Dedifferentiated amniotic fluid mesenchymal stem cell (primary cell): ENCODE measurements at regions not wholly inside any gene's neighbourhood (a gene's known extent, or its start where the extent isn't known, plus 50 kb on each side); places are given as distances from the start of the nearest gene placed in this dataset.

ENCODE experiments used
- DNase-seq: peaks from one replicate; pipeline ENCODE4 v3.0.0-alpha.2; 2016; ENCODE audit errors: extremely low spot score

GRCh38 chr4:13316354-13316753 is 167.8 kb downstream of the RAB28 start:
- no peak for DNase-seq

GRCh38 chr4:13313856-13314255 is 170.3 kb downstream of the RAB28 start:
- DNase-seq = no peak

- no peak for DNase-seq
Observed at GRCh38 chr4:13312264-13312663, 171.9 kb downstream of the RAB28 start.

DNA sequence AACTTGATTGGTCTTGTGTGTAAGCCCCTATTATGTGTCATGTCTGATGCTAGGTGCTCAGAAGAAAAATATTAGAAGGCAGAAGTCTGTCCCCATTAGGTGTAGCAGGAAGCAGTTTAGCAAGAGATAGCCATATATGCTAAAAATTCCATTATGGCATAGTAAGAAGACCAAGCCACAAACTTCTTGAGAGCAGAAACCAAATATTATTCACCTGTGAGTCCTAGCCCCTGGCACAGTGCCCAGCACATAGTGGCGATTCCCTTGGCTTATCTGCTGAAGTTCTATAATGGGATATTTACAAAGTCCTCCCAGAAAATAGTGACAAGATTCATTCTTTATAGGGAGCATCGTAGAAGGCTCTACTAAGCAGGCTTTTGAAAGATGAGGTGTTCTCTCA is 174.4 kb downstream of the RAB28 start:
- no peak for DNase-seq

GRCh38 chr4:13306356-13306755 is 177.8 kb downstream of the RAB28 start:
- DNase-seq = no peak

- DNase-seq = no peak
Observed at GRCh38 chr4:13302876-13303275, 181.3 kb downstream of the RAB28 start.

DNA sequence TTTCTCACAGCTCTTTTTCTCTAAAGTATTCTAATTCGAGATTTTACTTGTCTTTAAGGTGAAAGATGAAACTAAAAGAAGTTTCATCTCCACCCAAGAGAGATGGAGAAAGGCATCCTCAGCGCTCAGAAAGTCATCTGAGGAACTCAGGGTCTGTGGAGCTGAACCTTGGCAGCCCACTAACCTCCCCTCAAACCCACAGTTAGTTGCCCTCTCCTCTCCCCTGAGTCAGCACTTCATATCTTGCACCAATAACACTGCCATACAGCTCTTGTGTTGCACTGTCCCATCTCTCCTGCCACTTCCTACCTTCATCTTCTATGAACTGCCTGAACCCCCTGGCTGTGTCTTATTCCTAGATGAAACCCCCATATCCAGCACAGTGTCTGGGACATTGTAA is 184.8 kb downstream of the RAB28 start:
- DNase-seq = no peak

DNA sequence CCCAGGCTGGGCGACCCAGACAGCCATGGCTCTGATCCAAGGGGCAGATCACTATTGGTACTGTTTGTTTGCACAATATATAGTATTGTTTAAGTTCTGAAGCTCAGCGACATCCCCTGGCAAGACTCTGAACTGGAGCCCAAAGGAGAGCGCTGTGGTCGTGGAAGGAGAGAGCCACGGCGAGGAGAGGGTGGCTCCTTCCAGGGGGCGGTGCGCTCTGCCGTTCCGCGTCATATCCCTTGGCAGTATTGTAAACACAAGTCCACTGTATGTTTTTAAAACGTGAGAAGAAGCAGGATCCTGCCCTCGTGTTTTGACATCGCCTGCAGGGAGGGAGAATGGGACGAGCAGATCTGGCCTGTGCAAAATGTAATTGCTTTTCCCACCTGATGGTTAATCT is 185.5 kb downstream of the RAB28 start:
- DNase-seq = no peak

- no peak for DNase-seq
Observed at GRCh38 chr4:13296986-13297385, 187.2 kb downstream of the RAB28 start.

GRCh38 chr4:13294961-13295605 is 189.1 kb downstream of the RAB28 start:
- DNase-seq = no peak

- DNase-seq = no peak
Observed at GRCh38 chr4:13292372-13292771, 191.8 kb downstream of the RAB28 start.

GRCh38 chr4:13289391-13289790 is 194.7 kb downstream of the RAB28 start:
- DNase-seq = no peak

GRCh38 chr4:13285336-13285735 is 198.8 kb downstream of the RAB28 start:
- DNase-seq = no peak

- no peak for DNase-seq
Observed at GRCh38 chr4:13284932-13285331, 199.2 kb downstream of the RAB28 start.

- DNase-seq = no peak
Observed at GRCh38 chr4:13276357-13276756, 207.8 kb downstream of the RAB28 start.

GRCh38 chr4:13268703-13269102 is 215.4 kb downstream of the RAB28 start:
- DNase-seq = no peak

DNA sequence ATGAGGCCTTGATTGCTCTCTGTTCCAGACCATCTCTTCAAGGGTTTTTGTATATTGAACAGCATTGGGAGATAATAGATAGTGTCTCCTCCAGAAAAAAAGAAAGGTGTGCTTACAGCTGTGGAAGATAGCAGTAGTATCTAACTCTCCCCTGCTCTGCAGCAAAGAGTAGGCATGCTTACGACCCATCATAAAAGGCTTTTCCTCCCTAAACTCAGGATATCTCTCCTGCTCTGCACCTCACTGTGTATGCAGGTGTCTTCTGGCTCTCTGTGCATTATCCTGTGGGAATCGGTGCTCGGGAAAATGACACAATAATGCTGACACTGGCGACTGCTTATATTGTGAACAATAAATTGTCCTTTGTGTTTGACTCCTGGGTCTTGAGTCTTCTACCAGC is 216.0 kb downstream of the RAB28 start:
- no peak for DNase-seq

- DNase-seq = no peak
Observed at GRCh38 chr4:13267091-13267490, 217.0 kb downstream of the RAB28 start.

- no peak for DNase-seq
Observed at GRCh38 chr4:13266687-13267086, 217.5 kb downstream of the RAB28 start.

DNA sequence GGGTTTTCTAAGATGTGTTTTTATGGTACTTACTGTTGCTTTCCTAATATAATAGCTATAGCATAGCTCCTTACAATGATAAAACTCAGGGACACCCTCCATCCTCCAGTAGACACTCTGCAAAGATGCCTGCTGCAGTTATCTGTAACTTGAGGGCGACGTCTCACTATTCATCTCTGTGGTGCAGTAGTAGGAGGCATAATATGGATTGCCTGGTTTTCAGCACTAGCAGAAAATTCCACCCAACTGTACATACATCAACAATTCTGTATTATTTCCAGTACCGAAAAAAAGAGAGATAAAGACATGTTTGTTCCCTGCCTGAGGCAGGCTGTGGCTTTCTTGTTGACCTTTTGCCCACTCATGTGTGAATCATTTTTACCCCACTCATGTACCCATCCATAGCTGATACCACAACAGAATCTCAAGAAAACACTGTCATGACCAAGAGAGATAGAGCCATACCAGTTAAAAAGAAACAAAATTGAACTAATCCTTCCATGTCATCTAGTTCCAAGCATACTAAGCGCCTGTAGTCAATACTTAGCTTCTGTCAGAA is 220.1 kb downstream of the RAB28 start:
- DNase-seq = no peak

GRCh38 chr4:13262816-13263215 is 221.3 kb downstream of the RAB28 start:
- no peak for DNase-seq

DNA sequence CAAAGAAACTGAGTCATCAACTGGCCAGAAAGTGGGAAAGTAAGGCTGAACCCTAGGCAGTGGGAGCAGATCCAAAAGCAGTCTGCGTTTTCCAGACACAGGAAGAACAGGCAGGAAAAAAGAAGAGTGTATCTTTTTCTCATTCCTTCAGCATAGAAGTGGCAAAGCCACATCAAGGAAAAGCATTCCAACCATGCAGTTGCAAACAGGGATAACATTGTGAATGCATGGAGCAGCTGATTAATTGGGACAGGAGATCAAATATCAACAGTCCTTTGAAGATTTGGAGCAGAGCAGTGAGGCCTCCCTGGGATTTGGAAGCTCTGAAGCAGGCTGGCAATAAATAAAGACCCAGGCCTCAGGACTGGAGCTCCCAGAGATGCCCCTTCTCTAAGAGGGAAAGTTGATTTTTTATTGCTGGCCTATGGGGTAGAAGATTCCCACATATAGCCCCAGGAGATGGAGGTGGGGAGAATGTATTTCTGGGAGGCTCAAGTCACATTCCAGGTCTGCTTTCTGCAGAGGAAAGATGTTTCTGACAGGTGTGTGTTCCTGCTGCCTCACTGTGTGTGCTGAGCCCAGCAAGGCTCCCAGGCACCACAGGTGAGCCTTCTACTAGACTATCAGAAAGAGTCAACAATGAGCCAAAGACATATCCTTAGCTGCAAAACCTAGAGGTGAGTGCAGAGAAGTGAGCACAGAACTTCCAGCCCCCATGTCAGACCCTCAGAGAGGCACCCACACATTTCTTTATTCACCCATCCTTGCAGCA is 222.5 kb downstream of the RAB28 start:
- no peak for DNase-seq

GRCh38 chr4:13260513-13260912 is 223.6 kb downstream of the RAB28 start:
- DNase-seq = no peak
